ENCODE measurements at regions not wholly inside any gene's neighbourhood (a gene's known extent, or its start where the extent isn't known, plus 50 kb on each side); places are given as distances from the start of the nearest gene placed in this dataset.
"Not testable (repeated sequence)": the region's sequence is repeated elsewhere in the genome, so short reads cannot be mapped to it uniquely, and the experiment has no call there.

- DNase-seq, result no peak
Observed at GRCh38 chr18:51337406-51337805, 139.9 kb upstream of the MEX3C start.

DNA sequence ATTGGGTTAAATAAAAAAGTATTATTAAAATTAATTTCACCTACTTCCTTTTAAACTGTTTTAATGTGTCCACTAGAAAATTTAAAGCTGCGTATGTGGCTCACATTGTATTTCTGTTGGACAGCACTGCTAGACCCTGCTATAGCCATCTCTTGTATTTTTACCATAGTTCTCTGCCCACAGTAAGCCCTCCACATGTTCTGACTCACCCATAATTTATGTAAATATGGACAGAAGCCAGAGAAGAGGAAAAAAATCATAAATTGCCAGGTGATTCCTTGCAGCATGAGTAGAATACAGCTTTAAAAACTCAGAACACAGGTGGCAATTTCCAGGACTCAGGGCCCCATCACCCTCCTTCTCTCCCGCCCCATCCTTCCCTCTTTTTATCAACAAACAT, 142.4 kb upstream of the MEX3C start:
- DNase-seq, result no peak

DNA sequence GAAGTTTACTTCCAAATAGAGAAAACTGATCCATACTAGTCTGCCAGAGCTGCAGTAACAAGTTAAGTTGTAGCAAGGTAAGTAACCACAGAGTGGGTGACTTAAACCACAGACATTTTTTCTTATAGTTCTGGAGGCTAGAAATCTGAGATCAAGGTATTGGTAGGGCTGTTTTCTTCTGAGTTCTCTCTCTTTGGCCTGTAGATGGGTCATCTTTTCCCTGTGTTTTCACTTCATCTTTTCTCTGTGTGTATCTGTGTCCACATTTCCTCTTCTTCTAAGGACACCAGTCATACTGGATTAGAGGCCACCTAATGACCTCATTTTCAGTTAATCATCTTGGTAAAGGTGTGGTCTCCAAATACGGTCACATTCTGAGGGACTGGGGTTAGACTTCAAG, 142.9 kb upstream of the MEX3C start:
- no peak for DNase-seq

DNA sequence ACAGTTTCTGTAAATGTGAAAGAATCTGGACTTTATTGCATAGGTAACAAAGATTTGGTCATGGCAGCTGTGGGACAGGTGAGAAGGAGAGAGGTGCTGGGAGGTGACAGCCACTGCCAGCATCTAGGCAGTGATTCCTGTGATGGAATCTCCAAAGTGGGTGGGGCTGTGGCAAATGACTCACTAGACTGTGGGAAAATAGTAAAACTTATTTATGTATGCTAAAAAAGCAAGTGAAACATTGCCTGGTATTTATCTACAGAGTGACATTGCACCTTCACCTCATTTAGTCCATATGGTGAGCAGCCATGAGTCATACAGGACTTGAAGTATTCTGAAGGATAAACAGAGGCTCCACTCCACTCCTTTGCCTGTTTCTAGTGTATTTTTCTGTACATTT, 145.3 kb upstream of the MEX3C start:
- DNase-seq, result no peak

DNA sequence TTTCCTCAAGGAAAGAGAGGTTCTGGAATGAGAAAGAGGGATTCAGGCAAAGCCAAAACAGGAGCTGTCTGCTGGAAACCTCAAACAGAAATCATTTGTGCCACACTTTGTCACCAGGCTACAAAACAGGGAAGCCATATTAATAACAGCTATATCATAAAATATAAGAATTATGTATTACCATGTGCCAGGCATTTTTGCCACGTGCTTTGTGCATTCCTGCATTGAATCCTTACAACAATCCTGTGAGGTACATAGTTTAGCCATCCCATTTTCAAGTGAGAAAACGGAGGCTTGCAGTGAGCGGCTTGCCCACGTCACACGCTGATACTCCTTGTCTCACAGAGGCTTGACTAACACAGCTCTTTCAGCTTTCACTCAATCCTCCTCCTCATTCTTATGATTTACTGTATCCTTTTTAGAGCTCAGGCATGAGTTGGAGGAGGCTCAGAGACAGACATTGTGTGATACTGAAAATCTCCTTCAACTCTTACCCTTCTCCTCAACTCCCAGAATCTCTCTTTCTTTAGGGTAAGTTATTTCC, 148.4 kb upstream of the MEX3C start:
- DNase-seq, result no peak

DNA sequence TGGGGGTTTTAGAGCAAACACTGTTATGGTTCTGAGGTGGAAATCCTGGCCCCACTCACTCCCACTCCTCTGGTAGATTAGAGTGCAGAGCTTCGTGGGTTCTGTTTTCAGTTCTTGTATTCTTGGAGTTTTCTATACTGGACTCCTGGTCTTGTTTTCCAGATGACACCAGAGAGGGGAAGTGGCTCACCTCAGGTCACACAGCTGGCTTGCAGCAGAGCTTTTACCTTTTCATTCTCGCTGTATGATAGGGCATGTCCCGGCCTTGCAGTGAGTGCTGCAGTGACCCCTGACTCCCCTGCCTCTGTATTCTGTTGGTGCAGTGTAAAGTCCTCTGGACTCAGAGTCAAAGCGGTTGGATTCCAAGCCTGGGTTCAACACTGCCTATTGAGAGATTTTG, 148.9 kb upstream of the MEX3C start:
- no peak for DNase-seq

DNA sequence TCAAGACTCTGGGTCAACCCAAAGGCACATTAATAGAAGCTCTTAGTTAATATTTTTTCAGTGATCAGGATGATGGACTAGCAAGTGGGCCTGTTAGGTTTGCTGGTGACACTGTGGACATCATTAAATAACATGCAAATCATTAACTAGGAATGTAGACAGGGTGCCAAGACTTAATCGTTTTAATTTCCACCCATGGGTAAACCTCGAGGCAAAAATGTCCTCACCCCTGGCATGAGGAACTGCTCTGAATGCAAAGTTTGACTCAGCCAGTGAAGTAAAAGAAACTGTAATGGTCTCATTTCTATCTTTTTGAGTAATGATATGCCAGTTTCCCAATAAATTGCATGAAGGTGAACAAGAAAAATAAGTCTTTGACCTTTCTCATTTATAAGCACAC, 152.6 kb upstream of the MEX3C start:
- no peak for DNase-seq

GRCh38 chr18:51355841-51356240, 158.4 kb upstream of the MEX3C start:
- no peak for DNase-seq

GRCh38 chr18:51360301-51360700, 162.8 kb upstream of the MEX3C start:
- not testable (repeated sequence) for DNase-seq

DNA sequence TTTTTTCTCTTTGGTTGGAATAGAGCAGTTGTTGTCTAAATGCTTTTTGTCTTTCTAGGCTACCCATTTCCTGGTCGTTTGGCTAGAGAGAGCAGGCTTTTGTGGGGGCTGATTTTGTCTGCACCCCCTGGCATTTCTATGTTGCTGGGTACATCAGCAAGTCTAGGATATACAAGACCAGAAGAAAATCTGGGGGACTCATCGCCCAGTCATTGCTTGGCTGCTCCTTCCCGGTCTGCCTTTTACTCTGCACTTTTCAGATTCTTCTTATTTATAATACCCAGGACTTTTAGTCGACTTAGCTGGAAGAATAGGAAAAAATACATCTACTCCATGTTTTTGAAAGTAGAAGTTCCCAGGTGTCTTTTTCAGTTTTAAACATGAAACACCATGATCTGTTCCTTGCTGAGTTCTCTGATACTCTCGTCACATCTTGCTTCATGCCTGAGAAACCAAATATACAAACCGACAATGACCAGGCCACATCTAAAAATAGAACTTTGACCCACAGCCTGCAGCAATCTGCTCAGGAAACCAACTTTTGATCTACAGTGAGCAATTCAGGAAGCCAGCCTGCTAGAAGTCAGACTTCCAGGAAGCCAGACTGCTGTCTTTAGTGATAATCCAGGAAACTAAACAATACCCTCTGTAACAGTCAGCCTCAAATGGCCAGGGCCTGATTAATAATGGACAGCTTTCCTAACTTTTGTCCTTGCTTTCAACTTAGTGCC, 163.8 kb upstream of the MEX3C start:
- no peak for DNase-seq

- no peak for DNase-seq
Observed at GRCh38 chr18:51363384-51363783, 165.9 kb upstream of the MEX3C start.

- DNase-seq, result no peak
Observed at GRCh38 chr18:51370996-51371395, 173.5 kb upstream of the MEX3C start.

DNA sequence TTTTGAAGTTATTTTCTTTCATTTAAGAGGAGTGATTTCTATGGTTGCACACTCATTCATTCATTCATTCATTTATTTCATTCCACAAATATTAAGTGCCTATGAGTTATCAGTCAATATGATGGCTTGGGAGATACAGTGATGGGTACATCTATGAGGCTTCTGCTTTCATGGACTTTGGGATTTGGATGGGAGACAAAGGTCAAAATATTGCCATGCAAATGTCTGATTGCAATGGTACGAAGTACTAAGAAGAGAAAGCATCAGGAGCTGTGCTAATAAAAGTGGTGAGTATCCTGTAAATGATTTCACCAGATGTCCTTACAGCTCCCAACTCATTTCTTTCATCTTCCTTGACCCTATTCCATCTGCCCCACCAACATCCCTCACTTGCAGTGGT, 174.4 kb upstream of the MEX3C start:
- DNase-seq, result no peak

DNA sequence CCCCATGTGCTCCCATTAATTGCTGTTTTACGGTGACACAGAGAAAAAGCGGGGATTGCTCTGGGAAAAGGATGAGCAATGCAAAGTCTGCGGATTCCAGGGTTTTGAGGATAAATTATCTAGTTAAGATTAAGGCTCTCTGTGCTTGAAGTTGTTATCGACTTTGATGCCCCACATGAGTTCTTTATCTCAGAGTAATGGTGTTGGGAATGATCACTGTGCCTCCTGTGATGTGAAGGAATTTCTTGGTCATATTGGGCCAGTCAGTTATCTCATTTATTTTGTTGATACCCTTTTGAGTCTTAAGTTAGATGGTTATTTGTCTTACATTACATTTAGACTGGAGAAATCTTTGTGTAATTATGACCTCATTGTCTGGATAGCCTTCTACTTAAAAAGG, 184.6 kb upstream of the MEX3C start:
- DNase-seq, result no peak

DNA sequence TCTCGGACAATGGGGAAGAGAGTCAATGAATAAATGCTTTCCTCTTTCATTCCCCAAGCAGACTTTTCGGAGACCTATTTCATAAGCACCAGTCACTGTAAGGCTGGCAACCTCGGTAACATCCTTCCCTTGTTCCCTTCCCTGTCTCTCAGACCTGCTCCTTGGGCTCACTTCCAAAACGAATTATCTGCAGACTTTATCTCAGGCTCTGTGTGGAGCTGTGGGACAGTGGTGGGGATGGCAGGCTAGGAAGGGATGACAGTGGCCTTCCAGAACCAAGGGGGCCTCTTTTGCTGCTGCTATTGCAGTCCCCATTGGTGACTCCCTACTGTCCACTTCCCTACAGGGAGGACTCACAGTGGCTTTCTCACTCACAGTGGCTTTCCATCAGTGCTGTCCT, 185.6 kb upstream of the MEX3C start:
- DNase-seq, result no peak

- DNase-seq, result no peak
Observed at GRCh38 chr18:51383711-51384110, 186.2 kb upstream of the MEX3C start.

DNA sequence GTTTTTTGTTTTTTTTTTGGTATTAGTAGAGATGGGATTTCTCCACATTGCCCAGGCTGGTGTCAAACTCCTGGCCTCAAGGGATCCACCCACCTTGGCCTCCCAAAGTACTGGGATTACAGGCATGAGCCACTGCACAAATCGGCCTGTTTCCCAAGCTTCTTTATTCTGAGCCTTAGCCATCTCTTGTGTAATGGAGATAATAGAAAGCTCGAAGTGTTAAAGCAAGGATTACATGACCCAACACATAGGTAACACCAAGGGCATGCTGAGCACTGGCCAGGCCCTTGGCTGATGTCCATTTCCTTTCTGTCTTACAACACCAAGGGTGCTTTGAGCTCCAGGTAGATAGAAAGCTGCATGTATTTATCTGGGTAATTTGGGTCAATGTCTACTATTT, 187.8 kb upstream of the MEX3C start:
- DNase-seq, result no peak

DNA sequence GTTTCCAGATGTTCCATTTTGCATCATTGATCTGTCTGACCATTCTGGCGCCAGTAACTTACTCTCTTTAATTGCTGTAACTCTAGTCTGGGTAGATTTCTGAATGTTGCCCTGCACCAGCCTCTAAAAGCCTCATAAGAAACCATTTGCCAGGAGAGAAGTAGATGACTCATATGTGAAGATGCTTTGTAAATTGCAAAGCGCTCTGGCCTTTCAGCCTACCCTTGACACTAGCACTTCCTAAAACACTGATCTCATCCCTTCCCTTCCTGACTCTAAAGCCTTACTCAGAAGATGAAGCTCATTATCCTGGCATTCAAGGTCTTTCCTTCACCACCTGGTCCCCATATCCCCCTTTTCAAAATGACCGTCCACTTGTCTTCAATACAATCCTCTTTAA, 193.2 kb upstream of the MEX3C start:
- DNase-seq, result no peak

DNA sequence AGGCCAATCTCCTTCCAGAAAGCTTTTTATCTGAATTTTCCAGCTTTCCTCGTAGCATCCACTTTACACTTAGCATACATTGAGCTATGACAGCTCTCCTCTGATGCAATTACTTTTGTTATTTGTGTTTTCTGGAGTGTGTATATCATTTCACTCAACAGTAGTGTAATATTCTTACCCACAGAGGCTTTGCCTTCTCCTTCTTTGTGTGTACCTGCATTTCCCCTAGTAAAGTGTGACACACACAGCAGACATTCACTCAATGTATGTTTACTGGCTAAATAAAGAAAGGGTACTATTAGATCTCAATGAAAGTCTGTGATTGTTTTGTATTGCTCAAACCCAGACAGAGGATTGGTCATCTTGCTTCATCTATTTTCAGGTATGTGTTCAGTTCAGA, 193.7 kb upstream of the MEX3C start:
- DNase-seq, result no peak

DNA sequence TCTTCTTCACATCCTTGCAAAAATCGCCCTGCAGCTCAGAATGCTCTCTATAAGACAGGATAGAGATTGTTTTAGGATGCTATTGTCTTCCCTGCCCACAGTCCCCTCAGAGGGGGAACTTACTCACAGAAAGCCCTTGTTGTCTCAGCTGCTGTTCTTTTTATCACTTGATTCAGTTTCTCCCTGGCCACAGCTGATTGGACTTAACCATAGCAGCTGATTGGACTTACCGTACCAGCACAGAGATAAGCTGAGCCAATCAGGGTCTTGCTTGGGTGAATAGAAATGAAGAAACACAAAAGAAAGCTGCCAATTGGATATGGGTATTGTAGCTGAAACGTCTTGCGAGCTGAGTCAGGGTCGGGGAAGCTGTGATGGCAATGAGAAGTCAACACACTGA, 194.2 kb upstream of the MEX3C start:
- no peak for DNase-seq

- no peak for DNase-seq
Observed at GRCh38 chr18:51397347-51397962, 200.0 kb upstream of the MEX3C start.

- DNase-seq, result no peak
Observed at GRCh38 chr18:51398104-51398503, 200.6 kb upstream of the MEX3C start.

DNA sequence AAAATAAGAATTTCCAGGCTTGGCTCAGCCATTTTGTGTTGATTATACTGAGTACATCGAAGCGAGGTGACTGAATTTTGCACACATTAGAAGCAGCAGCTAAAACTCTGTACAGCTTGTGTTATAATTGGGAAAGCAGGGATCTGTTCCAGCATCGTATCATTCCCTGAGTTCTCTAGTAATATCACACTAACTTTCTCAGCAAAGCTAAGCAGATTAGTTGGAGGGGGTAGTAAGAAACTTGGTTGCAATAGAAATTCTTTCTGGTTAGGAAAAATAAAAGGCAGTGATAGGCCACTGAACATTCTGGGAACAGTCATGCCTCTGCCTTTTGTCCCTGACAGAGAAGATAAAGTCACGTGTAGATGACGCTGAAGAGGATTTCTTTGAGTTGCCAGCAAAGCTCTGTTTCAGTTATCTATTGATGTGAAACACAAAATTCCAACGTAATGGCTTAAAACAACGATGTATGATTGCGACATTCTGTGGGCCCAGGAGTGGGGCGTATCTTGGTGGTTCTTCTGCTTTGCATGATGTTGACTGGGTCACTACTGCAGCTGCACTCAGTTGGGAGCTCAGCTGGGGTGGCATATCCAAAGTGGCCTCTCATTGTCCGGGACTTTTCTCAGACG, 202.1 kb upstream of the MEX3C start:
- DNase-seq, result no peak

- DNase-seq, result no peak
Observed at GRCh38 chr18:51400721-51401120, 203.2 kb upstream of the MEX3C start.

All from NCI-H774 (cell line).